ENCODE measurements at regions not wholly inside any gene's neighbourhood (a gene's known extent, or its start where the extent isn't known, plus 50 kb on each side); places are given as distances from the start of the nearest gene placed in this dataset.

- Histone ChIP-seq H4K20me1 (ENCODE audit: control insufficient read depth, insufficient read depth, low read length, poor library complexity, severe bottlenecking) (no peaks in the 10 kb centered on the region), H3K4me2 (replicated peaks; ENCODE audit: low read depth, low read length, poor library complexity, severe bottlenecking) (no peak overlapping the region), H3K9me3 (ENCODE audit: control extremely low read depth in 1 of 3, control insufficient read depth in 2 of 3, insufficient read depth in 1 of 3, low read length in 2 of 3) (no peaks in the 10 kb centered on the region), H3K36me3 (replicated peaks in 1 of 2; ENCODE audit: control extremely low read depth in 1 of 2, control insufficient read depth in 1 of 2, extremely low read depth in 1 of 2, insufficient read depth in 2 of 2, low read length in 1 of 2) (no peaks in the 10 kb centered on the region), H3K27ac (ENCODE audit: low read length in 2 of 2) (no peak overlapping the region), H3K27me3 (replicated peaks in 1 of 4; ENCODE audit: control extremely low read depth in 1 of 4, control insufficient read depth in 3 of 4, insufficient read depth in 4 of 4, low read length in 3 of 4) (no peaks in the 10 kb centered on the region), H3K9ac (ENCODE audit: low read length) (no peak overlapping the region), H3K79me2 (ENCODE audit: control insufficient read depth, insufficient read depth, low read length) (no peaks in the 10 kb centered on the region), H3K4me3 (ENCODE audit: control extremely low read depth in 1 of 5, extremely low read depth in 1 of 5, insufficient read depth in 1 of 5, low read depth in 2 of 5, low read length in 4 of 5) (no peak overlapping the region), H3K4me1 (ENCODE audit: control insufficient read depth in 2 of 2, insufficient read depth in 2 of 2, low read length in 2 of 2) (no peaks in the 10 kb centered on the region), H2AFZ (ENCODE audit: insufficient read depth, low read depth, low read length, poor library complexity, severe bottlenecking) (no peak overlapping the region)
- no peak overlapping the region for H3K27ac Mint-ChIP-seq
- 86% methylated on average over 1 of the region's 5 CpGs for WGBS (ENCODE audit: insufficient coverage)
- DNase-seq (no peak), ATAC-seq (ENCODE audit: low read depth) (no peak)
- H3K27me3 Mint-ChIP-seq = peaks cover 15% of the 10 kb centered on the region
- H3K4me1 Mint-ChIP-seq = no peaks in the 10 kb centered on the region
- H3K4me3 Mint-ChIP-seq = no peak overlapping the region
- CTCF ChIA-PET = no interaction called here
- POLR2A ChIA-PET = no interaction called here
- no peaks in the 10 kb centered on the region for H3K9me3 Mint-ChIP-seq (ENCODE audit: insufficient read depth)
- no peak for TF ChIP-seq EZH2 (IDR thresholded peaks at IDR 0.05; ENCODE audit: borderline replicate concordance, insufficient read depth, low read depth, low read length, poor library complexity, severe bottlenecking)
- no peak for TF ChIP-seq CTCF (IDR thresholded peaks at IDR 0.05)
- intact Hi-C loops (cut with micrococcal nuclease) = no loop called here
Observed at GRCh38 chr10:4736608-4737007, 89.4 kb upstream of the AKR1E2 start.

- TF ChIP-seq CTCF (IDR thresholded peaks at IDR 0.05) (no peak), EZH2 (IDR thresholded peaks at IDR 0.05; ENCODE audit: borderline replicate concordance, insufficient read depth, low read depth, low read length, poor library complexity, severe bottlenecking) (no peak)
- H3K36me3 ChIP-seq (replicated peaks in 1 of 2; ENCODE audit: control extremely low read depth in 1 of 2, control insufficient read depth in 1 of 2, extremely low read depth in 1 of 2, insufficient read depth in 2 of 2, low read length in 1 of 2) = no peaks in the 10 kb centered on the region
- H3K4me1 Mint-ChIP-seq = no peaks in the 10 kb centered on the region
- no peaks in the 10 kb centered on the region for H3K27me3 ChIP-seq (replicated peaks in 1 of 4; ENCODE audit: control extremely low read depth in 1 of 4, control insufficient read depth in 3 of 4, insufficient read depth in 4 of 4, low read length in 3 of 4)
- no peak overlapping the region for H3K27ac Mint-ChIP-seq
- 100% methylated on average over 5 of the region's 7 CpGs for WGBS (ENCODE audit: insufficient coverage)
- H3K4me3 ChIP-seq (ENCODE audit: control extremely low read depth in 1 of 5, extremely low read depth in 1 of 5, insufficient read depth in 1 of 5, low read depth in 2 of 5, low read length in 4 of 5) = no peak overlapping the region
- H3K4me3 Mint-ChIP-seq = no peak overlapping the region
- no peaks in the 10 kb centered on the region for H3K79me2 ChIP-seq (ENCODE audit: control insufficient read depth, insufficient read depth, low read length)
- no peaks in the 10 kb centered on the region for H3K4me1 ChIP-seq (ENCODE audit: control insufficient read depth in 2 of 2, insufficient read depth in 2 of 2, low read length in 2 of 2)
- ATAC-seq (ENCODE audit: low read depth) (no peak), DNase-seq (no peak)
- H4K20me1 ChIP-seq (ENCODE audit: control insufficient read depth, insufficient read depth, low read length, poor library complexity, severe bottlenecking) = no peaks in the 10 kb centered on the region
- no peaks in the 10 kb centered on the region for H3K9me3 Mint-ChIP-seq (ENCODE audit: insufficient read depth)
- no peaks in the 10 kb centered on the region for H3K9me3 ChIP-seq (ENCODE audit: control extremely low read depth in 1 of 3, control insufficient read depth in 2 of 3, insufficient read depth in 1 of 3, low read length in 2 of 3)
- no peak overlapping the region for H2AFZ ChIP-seq (ENCODE audit: insufficient read depth, low read depth, low read length, poor library complexity, severe bottlenecking)
- intact Hi-C loops (cut with micrococcal nuclease) = no loop called here
- ChIA-PET POLR2A (no interaction called here), CTCF (no interaction called here)
- H3K9ac ChIP-seq (ENCODE audit: low read length) = no peak overlapping the region
- H3K4me2 ChIP-seq (replicated peaks; ENCODE audit: low read depth, low read length, poor library complexity, severe bottlenecking) = no peak overlapping the region
- peaks cover 15% of the 10 kb centered on the region for H3K27me3 Mint-ChIP-seq
- H3K27ac ChIP-seq (ENCODE audit: low read length in 2 of 2) = no peak overlapping the region
Observed at GRCh38 chr10:4736183-4736582, 89.8 kb upstream of the AKR1E2 start.

All from B cell (primary cell).